Amniotic stem cell (primary cell): ENCODE measurements at regions not wholly inside any gene's neighbourhood (a gene's known extent, or its start where the extent isn't known, plus 50 kb on each side); places are given as distances from the start of the nearest gene placed in this dataset.
"Not testable (repeated sequence)": the region's sequence is repeated elsewhere in the genome, so short reads cannot be mapped to it uniquely, and the experiment has no call there.

Experiments used
- DNase-seq: peaks from one replicate; lab custom pipeline; 2025; lab: John Stamatoyannopoulos, UW

- not testable (repeated sequence) for DNase-seq
Observed at GRCh38 chr6:86731631-86732030, 205.7 kb upstream of the HTR1E start.

- not testable (repeated sequence) for DNase-seq
Observed at GRCh38 chr6:86730772-86731171, 206.6 kb upstream of the HTR1E start.

- no peak for DNase-seq
Observed at GRCh38 chr6:86730216-86730615, 207.1 kb upstream of the HTR1E start.

GRCh38 chr6:86728976-86729375, 208.4 kb upstream of the HTR1E start:
- no peak for DNase-seq

GRCh38 chr6:86724695-86725094, 212.6 kb upstream of the HTR1E start:
- no peak for DNase-seq

GRCh38 chr6:86723729-86724128, 213.6 kb upstream of the HTR1E start:
- no peak for DNase-seq

GRCh38 chr6:86723151-86723550, 214.2 kb upstream of the HTR1E start:
- DNase-seq = no peak

- DNase-seq = no peak
Observed at GRCh38 chr6:86722131-86722530, 215.2 kb upstream of the HTR1E start.

- no peak for DNase-seq
Observed at GRCh38 chr6:86715676-86716075, 221.7 kb upstream of the HTR1E start.

GRCh38 chr6:86712039-86712438, 225.3 kb upstream of the HTR1E start:
- no peak for DNase-seq

- no peak for DNase-seq
Observed at GRCh38 chr6:86707545-86708120, 229.7 kb upstream of the HTR1E start.

GRCh38 chr6:86706449-86706848, 230.9 kb upstream of the HTR1E start:
- DNase-seq = no peak

GRCh38 chr6:86701228-86701627, 236.1 kb upstream of the HTR1E start:
- DNase-seq = not testable (repeated sequence)

GRCh38 chr6:86686496-86686895, 250.8 kb upstream of the HTR1E start:
- no peak for DNase-seq

GRCh38 chr6:86685230-86685797, 252.0 kb upstream of the HTR1E start:
- no peak for DNase-seq

- no peak for DNase-seq
Observed at GRCh38 chr6:86683132-86683908, 254.0 kb upstream of the HTR1E start.

- no peak for DNase-seq
Observed at GRCh38 chr6:86682297-86682696, 255.0 kb upstream of the HTR1E start.

- DNase-seq = not testable (repeated sequence)
Observed at GRCh38 chr6:86681140-86681539, 256.2 kb upstream of the HTR1E start.

- DNase-seq = not testable (repeated sequence)
Observed at GRCh38 chr6:86672125-86672524, 265.2 kb upstream of the HTR1E start.

- no peak for DNase-seq
Observed at GRCh38 chr6:86657192-86657591, 280.1 kb upstream of the HTR1E start.

- DNase-seq = no peak
Observed at GRCh38 chr6:86629123-86629522, 308.2 kb upstream of the HTR1E start.

- DNase-seq = no peak
Observed at GRCh38 chr6:86619428-86619827, 317.9 kb upstream of the HTR1E start.

GRCh38 chr6:86615299-86615698, 322.0 kb upstream of the HTR1E start:
- no peak for DNase-seq
